Right lobe of liver (tissue), 4 donors: ENCODE measurements at regions not wholly inside any gene's neighbourhood (a gene's known extent, or its start where the extent isn't known, plus 50 kb on each side); places are given as distances from the start of the nearest gene placed in this dataset.

Source experiments
- CTCF ChIP-seq, 4 donors: fragments of 200-600 bp in 3 of 4; fragments of 450-650 bp in 1 of 4; IDR thresholded peaks; one replicate each; pipeline versions ENCODE4 v1.5.1 to v1.8.0; 2016 to 2022; ENCODE audit warnings: antibody characterized with exemption in 4 of 4, mild to moderate bottlenecking in 2 of 4
- POLR2A ChIP-seq: fragments of 450-650 bp; IDR thresholded peaks from one replicate; pipeline ENCODE4 v1.6.1; 2017; ENCODE audit warnings: antibody characterized with exemption, mild to moderate bottlenecking
- donor health status: DM: no; HTN: no; CAD: no.
- donor health status: DM: no; HTN: no; CAD: no.
- donor health status: DM: no; HTN: yes; CAD: no.

- no peak for TF ChIP-seq CTCF (IDR thresholded peaks at IDR 0.05)
- no peak for TF ChIP-seq POLR2A
Observed at GRCh38 chr2:211141646-211142045, 585.2 kb downstream of the CPS1 start.
